Muscle of back (tissue), 3 donors: ENCODE measurements at regions not wholly inside any gene's neighbourhood (a gene's known extent, or its start where the extent isn't known, plus 50 kb on each side); places are given as distances from the start of the nearest gene placed in this dataset.

Source experiments
- DNase-seq, 3 donors: peaks; one replicate each; pipeline versions ENCODE4 v3.0.0 to v3.0.0-alpha.2; 2013

- DNase-seq: no peak
Observed at GRCh38 chr21:18460979-18461378, 57.4 kb upstream of the TMPRSS15 start.

- DNase-seq: no peak
Observed at GRCh38 chr21:18461743-18462142, 58.2 kb upstream of the TMPRSS15 start.

GRCh38 chr21:18467715-18468114 lies 64.1 kb upstream of the TMPRSS15 start:
- DNase-seq: no peak

GRCh38 chr21:18468790-18469189 lies 65.2 kb upstream of the TMPRSS15 start:
- DNase-seq: peak in 2 of 3 donors; percentile 16 to 64

GRCh38 chr21:18476639-18477038 lies 73.1 kb upstream of the TMPRSS15 start:
- DNase-seq: no peak

GRCh38 chr21:18477043-18477442 lies 73.5 kb upstream of the TMPRSS15 start:
- no peak for DNase-seq

GRCh38 chr21:18478513-18478912 lies 74.9 kb upstream of the TMPRSS15 start:
- no peak for DNase-seq

DNA sequence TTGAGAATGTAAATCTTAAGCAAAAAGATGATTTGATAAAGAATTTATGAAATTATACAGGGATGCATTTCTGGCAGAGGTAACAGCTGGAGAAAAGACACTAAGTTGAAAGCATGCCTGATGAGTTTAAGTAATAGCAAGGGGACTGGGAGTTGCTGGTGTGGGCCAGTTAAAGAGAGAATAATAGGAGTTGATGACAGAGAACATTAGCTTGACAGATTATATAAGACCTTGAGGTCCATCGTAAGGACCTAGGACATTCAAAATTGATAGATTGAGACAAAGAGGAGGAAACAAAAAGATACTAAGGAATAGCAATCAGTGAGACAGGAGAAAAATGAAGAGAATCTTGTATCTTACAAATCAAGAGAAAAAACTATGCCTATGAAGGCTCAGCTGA lies 84.7 kb upstream of the TMPRSS15 start:
- DNase-seq: no peak

DNA sequence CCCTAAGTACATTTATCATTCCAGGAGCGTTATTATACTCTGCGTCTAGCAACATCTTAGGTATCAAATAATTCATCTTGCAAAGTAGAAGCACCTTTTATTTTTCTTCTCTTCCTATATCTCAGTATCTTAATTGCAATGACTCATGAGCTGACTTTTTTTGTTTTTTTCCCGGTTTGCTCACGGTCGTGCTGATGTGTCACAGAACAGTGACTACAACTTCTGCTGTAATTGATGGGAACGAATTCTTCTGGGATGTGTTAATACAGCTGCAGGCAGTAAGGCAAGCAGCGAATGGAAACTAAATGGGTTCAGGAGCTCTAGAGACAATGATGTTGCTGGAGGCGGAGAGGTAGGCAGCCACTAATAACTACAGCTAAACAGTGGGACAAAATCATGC lies 89.8 kb upstream of the TMPRSS15 start:
- DNase-seq: peak in 2 of 3 donors; percentile 12 to 76

- no peak for DNase-seq
Observed at GRCh38 chr21:18495523-18495922, 91.9 kb upstream of the TMPRSS15 start.

DNA sequence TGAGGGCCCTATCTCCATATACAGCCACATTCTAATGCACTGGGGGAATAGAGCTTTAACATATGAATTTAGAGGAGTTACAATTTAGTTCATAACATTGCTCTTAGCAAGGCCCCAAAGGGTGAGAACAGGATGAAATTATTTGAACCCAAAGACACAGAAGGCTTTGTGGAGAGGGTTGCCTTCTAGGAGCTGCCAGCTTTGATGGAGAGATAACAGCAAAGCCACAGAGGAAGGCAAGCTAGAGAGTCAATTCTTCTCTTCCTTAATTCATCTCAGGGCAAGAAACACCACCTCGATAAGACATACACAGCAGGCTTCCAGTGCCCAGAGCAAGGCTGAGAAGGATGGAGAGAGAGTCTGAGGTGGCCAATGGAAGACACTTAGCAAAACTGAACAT lies 94.8 kb upstream of the TMPRSS15 start:
- DNase-seq: no peak

DNA sequence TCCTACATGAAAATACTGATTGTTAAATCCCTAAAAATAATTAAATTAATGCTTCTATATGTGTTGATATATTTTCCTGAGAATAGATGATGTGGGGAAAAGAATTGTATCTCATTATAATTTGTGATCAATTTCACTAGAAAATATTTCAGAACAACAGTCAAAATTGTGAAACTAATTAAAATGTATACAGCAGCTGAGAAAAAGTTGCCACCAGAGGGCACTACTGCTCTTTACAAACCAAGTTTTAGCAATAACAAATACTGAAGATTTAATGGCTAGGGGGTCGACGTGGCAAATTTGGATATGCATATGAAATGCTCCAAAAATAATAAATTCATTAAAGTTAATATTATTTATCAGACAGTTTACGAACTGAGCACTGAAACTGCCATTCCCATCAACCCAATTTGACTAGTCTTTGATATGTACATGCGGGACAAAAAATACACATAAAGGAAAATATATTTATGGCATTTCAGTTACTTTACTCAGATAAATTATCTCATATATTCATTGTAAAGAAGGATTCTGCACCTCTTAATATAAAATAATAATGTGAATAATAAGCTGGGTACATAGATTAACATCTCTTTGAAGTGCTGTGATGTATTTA lies 96.3 kb upstream of the TMPRSS15 start:
- peak; percentile 47 to 73 (median 52) for DNase-seq

- no peak for DNase-seq
Observed at GRCh38 chr21:18518054-18518481, 114.5 kb upstream of the TMPRSS15 start.

- DNase-seq: no peak
Observed at GRCh38 chr21:18521204-18521603, 117.6 kb upstream of the TMPRSS15 start.

DNA sequence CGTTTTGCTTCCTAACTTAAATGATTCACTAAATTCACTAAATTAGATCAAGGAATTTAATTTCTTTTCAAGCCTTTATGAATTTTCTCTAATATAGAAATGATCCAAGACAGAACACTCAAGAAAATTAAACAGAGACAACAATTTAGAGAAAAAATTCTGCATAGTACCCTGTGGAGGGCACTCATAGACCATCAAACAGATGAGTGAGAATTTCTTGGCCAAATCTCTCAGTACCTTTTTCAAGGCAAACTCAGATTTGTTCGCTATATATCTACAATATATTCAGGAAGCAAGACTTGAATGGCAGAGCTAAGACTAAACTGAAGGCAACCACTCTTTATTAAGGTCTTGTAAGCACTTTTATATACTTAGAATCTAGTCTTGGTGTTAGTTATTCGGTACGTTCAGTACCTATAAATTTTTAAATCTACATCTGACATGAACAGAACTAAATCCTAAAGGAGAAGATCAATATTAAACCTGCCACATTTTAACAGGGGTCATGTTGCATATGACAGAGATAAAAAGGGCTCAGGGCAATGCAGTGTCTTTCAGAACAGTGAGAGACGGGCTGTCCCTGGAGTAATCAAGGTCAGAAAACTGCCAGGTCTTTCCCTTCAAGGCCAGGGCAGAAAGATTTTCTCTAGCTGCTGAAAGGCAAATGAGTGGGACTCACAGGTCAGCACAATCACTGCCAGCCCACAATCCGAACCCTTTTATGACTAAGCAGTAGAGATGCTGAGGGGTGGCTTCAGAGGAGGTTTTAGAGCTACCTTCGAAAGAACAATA lies 118.8 kb upstream of the TMPRSS15 start:
- peak in 2 of 3 donors; percentile 39 to 49 for DNase-seq

GRCh38 chr21:18524097-18524880 lies 120.7 kb upstream of the TMPRSS15 start:
- DNase-seq: peak in 2 of 3 donors; percentile 25 to 55

DNA sequence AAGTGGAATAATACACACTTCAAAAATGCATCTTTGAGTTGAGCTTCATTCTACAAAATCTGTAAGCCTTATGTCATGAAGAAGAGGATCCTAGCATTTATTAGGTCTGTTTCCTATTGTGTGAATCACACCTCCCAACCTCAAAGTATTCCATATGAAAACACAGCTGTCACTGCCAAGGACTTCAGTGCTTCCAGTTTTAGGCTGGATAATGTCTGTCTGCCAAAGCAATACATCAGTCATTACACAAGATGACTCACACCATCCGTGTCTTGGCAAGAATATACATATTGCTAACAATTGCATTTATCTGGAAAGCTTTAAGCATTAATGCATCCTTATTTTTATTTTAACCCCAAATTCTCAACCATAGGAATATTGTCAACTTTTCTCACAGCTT lies 125.7 kb upstream of the TMPRSS15 start:
- DNase-seq: peak; percentile 89 to 96 (median 94)

- DNase-seq: peak in 1 of 3 donors; percentile 58
Observed at GRCh38 chr21:18542081-18542480, 138.5 kb upstream of the TMPRSS15 start.

- DNase-seq: peak in 1 of 3 donors; percentile 65
Observed at GRCh38 chr21:18545908-18546307, 142.3 kb upstream of the TMPRSS15 start.

GRCh38 chr21:18547347-18547746 lies 143.8 kb upstream of the TMPRSS15 start:
- no peak for DNase-seq

DNA sequence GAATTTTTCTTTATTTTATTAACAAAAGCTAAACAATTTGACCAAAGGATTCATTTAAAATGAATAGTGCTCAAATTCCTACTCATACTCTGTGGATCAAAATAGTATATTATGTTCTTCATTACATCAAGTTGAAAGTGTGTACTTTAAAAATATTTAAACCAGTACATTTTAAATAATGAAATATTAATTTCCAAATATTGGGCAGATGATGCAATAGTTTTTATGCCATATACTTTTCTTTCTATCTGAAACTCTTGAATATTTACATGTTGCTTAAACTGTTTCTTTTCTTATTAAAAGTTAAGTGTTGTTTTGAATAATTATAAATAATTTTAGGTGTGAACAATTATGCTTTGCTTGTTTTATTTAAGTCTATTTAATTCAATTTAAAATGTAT lies 144.7 kb upstream of the TMPRSS15 start:
- DNase-seq: no peak

DNA sequence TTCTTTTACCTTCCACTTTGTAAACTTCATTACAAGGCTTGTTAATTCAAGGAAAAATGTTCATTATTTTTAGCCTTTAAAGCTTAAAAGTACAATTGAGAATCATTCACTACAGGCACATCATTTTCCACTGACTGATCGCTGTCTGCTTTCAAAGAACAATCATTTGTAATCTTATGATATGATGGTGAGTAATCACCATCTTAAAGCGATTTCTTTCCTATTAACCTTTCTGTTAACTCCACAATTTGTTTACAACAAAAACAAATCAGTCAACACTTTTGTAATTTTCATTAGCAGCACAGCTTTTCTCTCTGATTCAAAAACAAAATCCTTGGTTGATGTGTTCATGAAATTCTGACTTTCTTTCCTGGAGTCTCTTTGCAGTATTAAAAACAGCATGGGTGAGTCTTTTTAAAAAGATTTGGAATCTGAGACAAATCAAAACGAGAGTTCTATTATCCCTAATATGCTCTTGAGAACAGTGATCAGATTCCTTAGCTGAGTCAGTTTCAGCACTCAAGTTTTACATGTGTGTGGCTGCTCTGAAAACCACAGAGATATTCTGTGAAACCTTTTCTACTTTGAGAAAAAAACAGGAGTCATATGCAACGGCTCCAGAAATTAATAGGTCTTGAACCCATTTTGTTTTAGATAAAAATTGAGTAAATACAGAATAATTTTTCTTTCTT lies 145.8 kb upstream of the TMPRSS15 start:
- peak in 1 of 3 donors; percentile 31 for DNase-seq
